ENCODE measurements at regions not wholly inside any gene's neighbourhood (a gene's known extent, or its start where the extent isn't known, plus 50 kb on each side); places are given as distances from the start of the nearest gene placed in this dataset.

DNA sequence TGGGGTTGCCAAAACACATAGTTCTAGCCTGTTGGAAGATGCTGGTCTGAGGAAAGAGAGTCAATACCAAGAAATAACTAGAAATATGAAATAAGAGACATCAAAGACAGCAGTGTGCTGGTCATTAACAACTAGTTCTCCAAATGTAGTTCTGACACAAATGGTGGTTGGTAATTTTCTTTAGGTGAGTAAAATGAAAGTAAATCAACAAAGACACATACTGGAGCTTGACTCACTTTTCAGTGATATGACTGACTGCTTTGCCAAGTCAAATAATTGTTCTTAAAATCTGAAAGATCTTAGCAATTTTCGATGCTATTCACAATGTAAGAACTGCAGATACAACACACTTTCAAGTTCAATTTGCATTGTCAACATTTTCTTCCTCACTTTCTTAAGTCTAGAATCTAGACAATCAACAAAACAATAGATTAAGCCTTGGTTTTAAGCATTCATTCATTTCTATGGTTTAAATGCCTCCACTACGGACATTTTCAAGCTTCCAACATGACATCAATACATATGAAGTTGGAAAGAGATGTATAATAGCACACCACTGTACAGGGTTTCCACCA is 166.8 kb upstream of the MAP3K1 start:
- no peak overlapping the region for H3K27ac ChIP-seq (ENCODE audit: low read length)
- no peak overlapping the region for H3K9ac ChIP-seq (ENCODE audit: low read length)
- H3K27me3 ChIP-seq (ENCODE audit: control insufficient read depth, insufficient read depth, low read length): no peaks in the 10 kb centered on the region
- H3K9me3 ChIP-seq (ENCODE audit: control insufficient read depth, low read depth, low read length): no peaks in the 10 kb centered on the region
- no peak overlapping the region for H3K4me3 ChIP-seq (ENCODE audit: low read length)
- no peaks in the 10 kb centered on the region for H3K36me3 ChIP-seq (ENCODE audit: control insufficient read depth, low read depth, low read length)
- H3K4me1 ChIP-seq (ENCODE audit: control insufficient read depth, low read depth, low read length): no peaks in the 10 kb centered on the region

DNA sequence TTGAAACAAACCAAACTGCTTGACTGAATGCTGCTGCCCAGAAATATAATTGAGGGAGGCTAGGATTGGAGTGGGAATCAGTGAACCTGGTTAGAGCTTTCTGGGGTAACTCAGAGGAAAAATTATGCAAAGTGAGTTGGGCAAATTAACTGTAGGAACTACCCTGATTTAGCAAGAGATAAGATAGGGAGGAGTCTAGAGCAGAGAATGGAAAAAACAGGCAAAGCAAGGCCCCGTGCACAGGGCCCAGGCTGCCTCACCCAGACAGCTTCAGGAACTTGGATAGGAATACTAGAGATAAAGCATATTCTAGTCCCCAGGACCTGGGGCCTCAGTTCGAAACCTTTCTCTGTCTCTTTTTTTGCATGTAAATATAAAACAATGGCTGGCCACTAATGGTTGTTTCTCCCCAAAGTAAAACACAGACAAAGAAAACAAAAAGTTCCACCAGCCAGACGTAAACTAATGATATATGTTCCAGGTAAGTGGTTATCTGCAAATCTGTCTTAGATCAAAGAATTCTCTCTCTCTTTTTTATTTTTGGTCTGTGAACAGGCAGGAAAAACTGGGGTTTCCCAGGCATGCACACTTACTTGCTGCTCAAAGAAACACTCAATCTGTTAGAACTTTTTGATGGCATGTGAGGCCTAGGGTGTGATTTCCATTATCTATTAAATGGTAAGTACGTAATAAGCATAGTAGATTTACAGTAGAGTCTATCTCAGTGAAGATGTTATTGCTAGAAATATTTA is 168.1 kb upstream of the MAP3K1 start:
- Histone ChIP-seq H3K27ac (ENCODE audit: low read length) (no peak overlapping the region), H3K27me3 (ENCODE audit: control insufficient read depth, insufficient read depth, low read length) (no peaks in the 10 kb centered on the region), H3K36me3 (ENCODE audit: control insufficient read depth, low read depth, low read length) (no peaks in the 10 kb centered on the region), H3K4me1 (ENCODE audit: control insufficient read depth, low read depth, low read length) (no peaks in the 10 kb centered on the region), H3K4me3 (ENCODE audit: low read length) (no peak overlapping the region), H3K9me3 (ENCODE audit: control insufficient read depth, low read depth, low read length) (no peaks in the 10 kb centered on the region), H3K9ac (ENCODE audit: low read length) (no peak overlapping the region)

DNA sequence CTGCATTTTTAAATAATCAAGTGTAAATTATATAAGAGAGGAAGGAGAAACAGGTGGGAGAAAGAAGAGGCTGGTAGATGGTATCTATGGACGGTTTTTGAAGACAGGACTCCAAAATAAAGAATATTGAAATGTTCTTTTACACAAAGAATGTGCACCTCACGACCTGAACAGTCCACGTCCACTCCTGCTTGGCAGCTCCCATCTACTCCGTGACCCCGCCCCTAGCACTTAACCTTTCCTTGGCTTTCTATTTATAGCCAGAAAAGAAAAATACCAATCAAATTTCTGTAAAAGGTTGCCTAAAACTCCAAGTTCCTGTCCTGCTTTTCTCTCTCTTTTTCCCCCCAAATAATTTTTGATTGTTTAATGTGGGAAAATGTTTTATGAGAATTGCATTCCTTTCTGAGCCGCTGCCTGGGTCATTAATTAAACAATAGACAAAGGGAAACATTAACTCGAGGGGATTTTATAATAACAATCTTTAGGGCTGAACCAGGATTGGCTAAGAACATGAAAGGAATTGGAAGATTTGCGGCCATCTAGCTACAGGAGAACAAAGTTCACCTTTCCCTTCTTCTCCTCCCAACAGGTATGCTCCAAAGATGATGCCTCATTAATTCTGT is 173.6 kb upstream of the MAP3K1 start:
- H3K4me3 ChIP-seq (ENCODE audit: low read length): no peak overlapping the region
- H3K27ac ChIP-seq (ENCODE audit: low read length): no peak overlapping the region
- H3K9ac ChIP-seq (ENCODE audit: low read length): no peak overlapping the region
- H3K9me3 ChIP-seq (ENCODE audit: control insufficient read depth, low read depth, low read length): no peaks in the 10 kb centered on the region
- peaks cover 18% of the 10 kb centered on the region for H3K4me1 ChIP-seq (ENCODE audit: control insufficient read depth, low read depth, low read length)
- H3K36me3 ChIP-seq (ENCODE audit: control insufficient read depth, low read depth, low read length): no peaks in the 10 kb centered on the region
- no peaks in the 10 kb centered on the region for H3K27me3 ChIP-seq (ENCODE audit: control insufficient read depth, insufficient read depth, low read length)

DNA sequence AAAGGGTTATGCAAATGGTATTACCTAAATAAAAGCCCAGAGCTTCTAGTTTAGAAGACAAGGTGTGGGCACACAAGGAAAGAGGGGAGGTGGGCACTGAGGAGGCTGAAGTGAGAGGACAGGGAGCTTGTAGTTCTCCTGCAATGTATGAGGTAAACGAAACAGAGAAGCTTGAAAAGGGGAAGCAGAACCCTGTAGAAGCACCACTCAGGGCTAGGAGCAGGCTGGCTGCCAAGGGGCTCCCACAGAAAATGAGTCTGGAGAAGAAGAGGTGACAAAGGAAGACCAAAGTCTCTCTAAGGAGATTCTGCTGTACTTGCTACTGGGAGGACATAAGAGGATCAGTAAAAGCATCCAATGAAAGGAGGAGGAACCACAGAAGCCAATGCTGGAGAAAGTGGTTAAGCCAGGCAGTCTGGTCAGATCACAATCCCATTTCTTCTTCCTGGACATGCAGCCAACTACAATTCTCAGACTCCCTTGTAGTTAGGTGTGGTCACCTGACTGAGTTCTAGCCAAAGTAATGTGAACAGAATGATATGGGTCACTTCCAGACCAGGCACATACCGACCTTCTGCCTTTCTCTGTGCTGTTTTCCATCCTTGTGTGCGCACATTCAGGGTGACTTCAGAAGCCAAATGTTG is 174.5 kb upstream of the MAP3K1 start:
- no peaks in the 10 kb centered on the region for H3K27me3 ChIP-seq (ENCODE audit: control insufficient read depth, insufficient read depth, low read length)
- H3K4me3 ChIP-seq (ENCODE audit: low read length): no peak overlapping the region
- peaks cover 18% of the 10 kb centered on the region for H3K4me1 ChIP-seq (ENCODE audit: control insufficient read depth, low read depth, low read length)
- no peaks in the 10 kb centered on the region for H3K9me3 ChIP-seq (ENCODE audit: control insufficient read depth, low read depth, low read length)
- no peak overlapping the region for H3K27ac ChIP-seq (ENCODE audit: low read length)
- H3K36me3 ChIP-seq (ENCODE audit: control insufficient read depth, low read depth, low read length): no peaks in the 10 kb centered on the region
- H3K9ac ChIP-seq (ENCODE audit: low read length): no peak overlapping the region

DNA sequence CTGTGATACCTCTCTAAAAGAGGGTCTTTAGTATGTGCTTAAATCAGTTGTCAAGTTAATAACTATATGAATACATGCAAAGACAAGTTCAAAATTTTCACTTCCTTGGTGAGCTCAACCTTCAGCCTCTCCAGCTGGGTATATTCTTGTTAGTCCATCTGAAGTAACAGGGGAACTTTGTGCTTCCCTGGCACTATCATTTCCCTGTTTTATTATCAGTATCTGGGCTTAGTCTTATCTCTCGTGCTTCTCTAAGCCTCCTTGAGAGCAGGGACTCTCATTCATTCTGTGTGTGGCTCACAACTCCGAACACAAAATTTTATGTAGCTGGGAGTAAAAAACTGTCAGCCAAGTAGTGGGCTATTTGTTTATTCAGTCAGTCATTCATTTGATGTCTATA is 175.9 kb upstream of the MAP3K1 start:
- Histone ChIP-seq H3K9me3 (ENCODE audit: control insufficient read depth, low read depth, low read length) (no peaks in the 10 kb centered on the region), H3K27ac (ENCODE audit: low read length) (no peak overlapping the region), H3K4me1 (ENCODE audit: control insufficient read depth, low read depth, low read length) (peaks cover 18% of the 10 kb centered on the region), H3K4me3 (ENCODE audit: low read length) (no peak overlapping the region), H3K27me3 (ENCODE audit: control insufficient read depth, insufficient read depth, low read length) (no peaks in the 10 kb centered on the region), H3K9ac (ENCODE audit: low read length) (no peak overlapping the region), H3K36me3 (ENCODE audit: control insufficient read depth, low read depth, low read length) (no peaks in the 10 kb centered on the region)

DNA sequence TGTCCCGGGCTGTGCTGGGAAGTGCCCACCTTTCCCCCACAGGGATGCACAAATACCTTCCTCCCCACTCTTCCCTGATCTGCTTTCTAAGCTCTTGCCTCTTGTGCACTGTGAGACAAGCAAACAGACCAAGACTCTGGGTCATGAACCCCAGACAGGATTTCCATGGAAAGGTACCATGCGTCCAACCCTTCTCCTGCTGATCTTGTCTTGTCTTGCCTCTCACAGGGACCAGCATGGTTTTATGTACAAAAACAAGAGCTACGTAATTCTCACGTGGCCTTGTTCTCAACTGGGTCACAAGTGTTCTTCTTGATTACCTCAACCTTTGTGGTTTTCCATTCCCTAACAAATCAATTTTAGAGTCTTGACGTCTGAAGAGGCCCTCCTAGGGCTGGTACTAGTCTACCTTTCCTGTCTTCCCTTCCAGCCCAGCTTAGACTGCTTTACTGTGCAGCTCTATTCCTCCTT is 176.5 kb upstream of the MAP3K1 start:
- Histone ChIP-seq H3K9ac (ENCODE audit: low read length) (no peak overlapping the region), H3K27me3 (ENCODE audit: control insufficient read depth, insufficient read depth, low read length) (no peaks in the 10 kb centered on the region), H3K27ac (ENCODE audit: low read length) (no peak overlapping the region), H3K9me3 (ENCODE audit: control insufficient read depth, low read depth, low read length) (no peaks in the 10 kb centered on the region), H3K36me3 (ENCODE audit: control insufficient read depth, low read depth, low read length) (no peaks in the 10 kb centered on the region), H3K4me1 (ENCODE audit: control insufficient read depth, low read depth, low read length) (peaks cover 18% of the 10 kb centered on the region), H3K4me3 (ENCODE audit: low read length) (no peak overlapping the region)

DNA sequence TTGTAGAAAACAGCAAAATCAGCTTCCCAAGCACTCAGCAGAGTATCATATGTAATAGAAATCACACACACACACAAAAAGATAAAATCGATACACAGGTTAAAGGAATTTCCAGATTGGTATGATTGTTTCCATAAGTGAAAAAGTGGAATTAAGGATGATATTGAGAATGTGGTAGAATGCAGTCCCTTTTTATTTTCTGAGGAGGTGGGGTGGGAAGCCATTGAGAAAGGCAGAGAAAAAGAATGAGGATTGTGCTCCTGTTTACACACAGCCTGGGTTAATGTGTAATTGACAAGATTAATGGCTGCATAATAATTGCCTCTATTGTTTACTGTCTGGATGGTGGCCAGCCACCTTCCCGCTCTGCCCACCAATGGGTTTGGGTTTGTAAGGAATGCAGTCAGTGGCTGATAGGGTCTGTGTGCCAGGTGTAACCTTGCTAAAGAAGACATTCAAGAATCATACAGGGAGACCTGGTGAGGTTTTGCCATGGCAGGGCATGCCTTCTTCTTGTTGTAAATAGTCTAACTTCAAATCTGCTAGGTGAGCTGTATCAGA is 177.2 kb upstream of the MAP3K1 start:
- H3K9ac ChIP-seq (ENCODE audit: low read length): no peak overlapping the region
- no peaks in the 10 kb centered on the region for H3K9me3 ChIP-seq (ENCODE audit: control insufficient read depth, low read depth, low read length)
- no peak overlapping the region for H3K4me3 ChIP-seq (ENCODE audit: low read length)
- peaks cover 18% of the 10 kb centered on the region for H3K4me1 ChIP-seq (ENCODE audit: control insufficient read depth, low read depth, low read length)
- H3K27ac ChIP-seq (ENCODE audit: low read length): no peak overlapping the region
- H3K27me3 ChIP-seq (ENCODE audit: control insufficient read depth, insufficient read depth, low read length): no peaks in the 10 kb centered on the region
- H3K36me3 ChIP-seq (ENCODE audit: control insufficient read depth, low read depth, low read length): no peaks in the 10 kb centered on the region

DNA sequence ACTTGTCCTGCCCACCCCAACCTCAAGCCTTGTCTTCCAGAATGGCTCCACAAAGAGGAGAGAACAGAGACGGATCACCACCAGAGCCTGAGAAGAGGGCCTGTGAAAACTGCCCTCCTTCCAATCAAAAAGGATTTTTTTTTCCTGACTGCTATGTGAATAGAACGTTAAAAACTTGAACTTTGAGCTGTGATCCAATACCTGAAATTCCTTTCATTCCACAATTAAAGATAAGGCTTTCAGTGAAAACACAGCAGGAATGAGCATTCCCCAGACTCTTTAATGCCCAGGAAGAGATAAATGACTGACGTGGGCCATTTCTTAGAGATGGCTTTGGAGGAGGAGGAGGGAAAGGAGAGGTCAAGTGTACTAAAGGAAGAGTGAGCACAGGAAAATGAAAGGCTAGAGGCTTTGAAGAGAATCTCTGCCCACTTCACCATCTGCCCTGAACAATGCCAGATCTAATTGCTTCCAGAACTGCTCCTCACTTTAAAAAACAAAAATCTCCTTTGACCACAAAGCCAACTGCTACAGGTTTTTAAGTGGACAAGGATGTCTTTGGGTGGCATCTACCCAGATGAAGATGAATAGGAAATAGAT is 177.9 kb upstream of the MAP3K1 start:
- Histone ChIP-seq H3K9ac (ENCODE audit: low read length) (no peak overlapping the region), H3K27ac (ENCODE audit: low read length) (no peak overlapping the region), H3K27me3 (ENCODE audit: control insufficient read depth, insufficient read depth, low read length) (no peaks in the 10 kb centered on the region), H3K4me1 (ENCODE audit: control insufficient read depth, low read depth, low read length) (peaks cover 18% of the 10 kb centered on the region), H3K9me3 (ENCODE audit: control insufficient read depth, low read depth, low read length) (no peaks in the 10 kb centered on the region), H3K36me3 (ENCODE audit: control insufficient read depth, low read depth, low read length) (no peaks in the 10 kb centered on the region), H3K4me3 (ENCODE audit: low read length) (no peak overlapping the region)

DNA sequence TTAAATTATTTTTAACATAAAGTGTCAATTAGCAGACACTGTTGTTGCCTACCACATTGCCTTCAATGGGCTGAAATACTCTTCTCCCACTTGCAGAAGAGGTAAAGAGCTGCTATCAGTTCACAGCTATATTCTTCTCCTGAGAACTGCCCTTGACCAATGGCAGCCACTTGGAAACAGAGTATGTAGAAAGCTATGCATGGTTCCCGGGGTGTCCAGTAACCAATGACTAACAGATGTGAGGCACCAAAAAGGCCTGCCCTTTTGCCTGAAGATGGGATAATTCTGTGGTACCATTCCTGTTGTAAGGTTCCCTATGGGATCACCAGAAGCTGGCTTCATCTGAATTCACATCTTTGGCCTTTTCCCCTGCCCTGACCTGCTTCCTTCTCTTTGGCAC is 181.4 kb upstream of the MAP3K1 start:
- peaks cover 18% of the 10 kb centered on the region for H3K4me1 ChIP-seq (ENCODE audit: control insufficient read depth, low read depth, low read length)
- no peaks in the 10 kb centered on the region for H3K36me3 ChIP-seq (ENCODE audit: control insufficient read depth, low read depth, low read length)
- no peak overlapping the region for H3K9ac ChIP-seq (ENCODE audit: low read length)
- H3K27me3 ChIP-seq (ENCODE audit: control insufficient read depth, insufficient read depth, low read length): no peaks in the 10 kb centered on the region
- no peak overlapping the region for H3K4me3 ChIP-seq (ENCODE audit: low read length)
- H3K27ac ChIP-seq (ENCODE audit: low read length): no peak overlapping the region
- H3K9me3 ChIP-seq (ENCODE audit: control insufficient read depth, low read depth, low read length): no peaks in the 10 kb centered on the region

DNA sequence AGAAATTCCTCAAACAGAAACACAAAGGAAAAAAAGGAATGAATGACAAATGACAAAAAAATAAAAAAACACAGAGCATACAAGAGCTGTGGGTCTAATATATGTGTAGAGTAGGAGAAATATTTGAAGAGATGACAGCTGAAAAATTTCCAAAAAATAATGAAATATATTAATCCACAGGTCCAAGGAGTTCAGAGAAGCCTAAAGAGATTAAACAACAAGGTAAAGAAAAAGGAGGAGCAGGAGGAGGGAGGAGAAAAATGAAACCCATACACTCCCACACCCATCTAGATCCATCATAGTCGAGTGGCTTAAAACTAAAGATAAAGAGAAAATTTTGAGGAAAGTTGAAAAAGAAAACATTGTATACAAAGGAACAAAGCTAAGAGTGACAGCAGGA is 182.4 kb upstream of the MAP3K1 start:
- H3K27me3 ChIP-seq (ENCODE audit: control insufficient read depth, insufficient read depth, low read length): no peaks in the 10 kb centered on the region
- no peaks in the 10 kb centered on the region for H3K36me3 ChIP-seq (ENCODE audit: control insufficient read depth, low read depth, low read length)
- no peak overlapping the region for H3K9ac ChIP-seq (ENCODE audit: low read length)
- no peak overlapping the region for H3K27ac ChIP-seq (ENCODE audit: low read length)
- peaks cover 11% of the 10 kb centered on the region for H3K4me1 ChIP-seq (ENCODE audit: control insufficient read depth, low read depth, low read length)
- no peak overlapping the region for H3K4me3 ChIP-seq (ENCODE audit: low read length)
- H3K9me3 ChIP-seq (ENCODE audit: control insufficient read depth, low read depth, low read length): peaks cover 3% of the 10 kb centered on the region

DNA sequence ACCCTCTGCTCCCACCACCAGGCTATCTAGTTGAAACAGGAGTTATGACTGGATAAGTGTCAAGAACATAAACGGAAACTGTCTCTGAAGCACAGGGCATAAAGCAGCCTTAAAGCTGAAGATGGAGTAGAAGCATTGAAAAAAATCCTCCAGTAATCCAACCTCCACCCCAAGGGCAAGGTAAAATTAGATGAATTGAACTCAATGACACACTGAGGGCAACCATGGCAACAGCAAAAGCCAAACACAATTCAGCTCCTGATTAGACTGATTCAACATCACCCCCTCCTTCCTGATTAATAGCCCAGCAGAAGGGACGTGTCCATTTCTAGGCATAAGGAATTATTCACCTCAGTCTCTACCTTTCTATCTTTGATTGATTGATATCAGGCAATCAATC is 183.2 kb upstream of the MAP3K1 start:
- H3K27me3 ChIP-seq (ENCODE audit: control insufficient read depth, insufficient read depth, low read length): no peaks in the 10 kb centered on the region
- no peak overlapping the region for H3K27ac ChIP-seq (ENCODE audit: low read length)
- no peak overlapping the region for H3K9ac ChIP-seq (ENCODE audit: low read length)
- peaks cover 4% of the 10 kb centered on the region for H3K4me1 ChIP-seq (ENCODE audit: control insufficient read depth, low read depth, low read length)
- H3K36me3 ChIP-seq (ENCODE audit: control insufficient read depth, low read depth, low read length): no peaks in the 10 kb centered on the region
- no peak overlapping the region for H3K4me3 ChIP-seq (ENCODE audit: low read length)
- peaks cover 3% of the 10 kb centered on the region for H3K9me3 ChIP-seq (ENCODE audit: control insufficient read depth, low read depth, low read length)

All from iPS-18a (cell line).